K562 (cell line): ENCODE measurements at regions not wholly inside any gene's neighbourhood (a gene's known extent, or its start where the extent isn't known, plus 50 kb on each side); places are given as distances from the start of the nearest gene placed in this dataset.

Experiments
- ATAC-seq: fragments of 200-7000 bp; cut with Tn5 transposase; 3 replicates; pipeline ENCODE4 v1.9.1; 2020; ENCODE audit warnings: moderate library complexity
- BruUV-seq: library from RNA; stranded (reverse); fragments of 400-500 nt; replicated peaks from 2 replicates; lab custom pipeline; 2021; lab: Mats Ljungman, UMichigan
- CTCF ChIA-PET: fragments of 300-600 bp; formaldehyde crosslinking; extraction: SDS; loops from one replicate; lab custom pipeline; 2021; ENCODE audit warnings: low intra/inter-chr PET ratio; lab: Yijun Ruan, JAX
- POLR2A ChIA-PET: fragments of 300-600, 350-650 bp; sonication (Branson Sonifier 250); formaldehyde crosslinking; extraction: SDS; loops from one replicate; lab custom pipeline; 2021; ENCODE audit warnings: antibody characterized with exemption, inconsistent platforms; lab: Yijun Ruan, JAX
- DNase-seq, 4 experiments: peaks; one replicate each; pipeline versions ENCODE4 v3.0.0 to v3.0.0-alpha.2; 2011 to 2018; ENCODE audit warnings: low spot score in 3 of 4, mixed read lengths in 3 of 4; ENCODE audit errors: extremely low read depth in 1 of 4
- FAIRE-seq: peaks from 2 replicates; lab custom pipeline; 2011; peaks lifted over from hg19 to GRCh38; lab: Jason Lieb, UNC
- H2AFZ ChIP-seq: 2 replicates; pipeline ENCODE4 v1.6.0; 2011; ENCODE audit warnings: low read depth, low read length, control low read depth, inconsistent platforms
- H3K27ac ChIP-seq: fragments of 200-600 bp; 3 replicates; pipeline ENCODE4 v1.8.0; 2011; ENCODE audit warnings: low read depth, mild to moderate bottlenecking, control low read depth, inconsistent platforms, low read length, moderate library complexity, mixed read lengths; ENCODE audit errors: extremely low read depth
- H3K27me3 ChIP-seq, 2 experiments: fragments of 300-600 bp in 1 of 2; 2 replicates in 1 of 2; 3 replicates in 1 of 2; pipeline versions ENCODE4 v1.6.0 to v1.8.0; 2011; ENCODE audit warnings: inconsistent platforms in 2 of 2, low read length in 2 of 2, mild to moderate bottlenecking in 1 of 2, mixed read lengths in 1 of 2, moderate library complexity in 1 of 2; ENCODE audit not compliant: control insufficient read depth in 2 of 2, insufficient read depth in 2 of 2
- H3K36me3 ChIP-seq: fragments of 300-600 bp; 3 replicates; pipeline ENCODE4 v1.8.0; 2011; ENCODE audit warnings: mild to moderate bottlenecking, low read length, inconsistent platforms; ENCODE audit not compliant: control insufficient read depth, insufficient read depth
- H3K4me1 ChIP-seq, 2 experiments: fragments of 200-600 bp in 1 of 2; replicated peaks in 1 of 2; 2 replicates in 1 of 2; 3 replicates in 1 of 2; pipeline versions ENCODE4 v1.5.1 to v1.8.0; 2011; ENCODE audit warnings: inconsistent platforms in 2 of 2, low read length in 2 of 2, mild to moderate bottlenecking in 1 of 2, mixed read lengths in 1 of 2, moderate library complexity in 1 of 2; ENCODE audit not compliant: control insufficient read depth in 2 of 2, insufficient read depth in 2 of 2
- H3K4me2 ChIP-seq: 2 replicates; pipeline ENCODE4 v1.6.1; 2011; ENCODE audit warnings: low read length, control low read depth, inconsistent platforms, mixed read lengths; ENCODE audit not compliant: insufficient read depth
- H3K4me3 ChIP-seq: fragments of 200-600 bp; sonication (generic), shearing (Covaris generic); 2 replicates; pipeline ENCODE4 v1.5.1; 2016; ENCODE audit warnings: control low read depth, inconsistent platforms
- H3K79me2 ChIP-seq: fragments of 200-600 bp; 3 replicates; pipeline ENCODE4 v1.8.0; 2011; ENCODE audit warnings: low read length, inconsistent platforms; ENCODE audit not compliant: control insufficient read depth, insufficient read depth
- H3K9ac ChIP-seq, 2 experiments: 2 replicates each; pipeline versions ENCODE4 v1.6.0 to v1.6.1; 2011; ENCODE audit warnings: low read depth in 2 of 2, low read length in 2 of 2, control low read depth in 1 of 2, inconsistent platforms in 1 of 2, mild to moderate bottlenecking in 1 of 2, mixed read lengths in 1 of 2; ENCODE audit not compliant: insufficient read depth in 1 of 2
- H3K9me1 ChIP-seq: one replicate; pipeline ENCODE4 v1.6.0; 2011; ENCODE audit warnings: inconsistent platforms, mild to moderate bottlenecking, low read length, moderate library complexity; ENCODE audit not compliant: control insufficient read depth, insufficient read depth
- H3K9me3 ChIP-seq: replicated peaks from 2 replicates; pipeline ENCODE4 v1.5.1; 2011; ENCODE audit warnings: low read depth, low read length, inconsistent platforms; ENCODE audit not compliant: control insufficient read depth, insufficient read depth
- H4K20me1 ChIP-seq: replicated peaks from 2 replicates; pipeline ENCODE4 v1.6.1; 2011; ENCODE audit warnings: low read length, inconsistent platforms, mixed read lengths; ENCODE audit not compliant: control insufficient read depth, insufficient read depth
- ARID2 ChIP-seq: fragments of 450-650 bp; IDR thresholded peaks from 2 replicates; pipeline ENCODE4 v1.6.1; 2017; ENCODE audit warnings: antibody characterized with exemption, mild to moderate bottlenecking
- BRF2 ChIP-seq: IDR thresholded peaks from 3 replicates; pipeline ENCODE4 v1.6.1; 2011; ENCODE audit warnings: borderline replicate concordance, mild to moderate bottlenecking; ENCODE audit not compliant: insufficient read length, insufficient read depth
- CEBPZ ChIP-seq: fragments of 150-350 bp; IDR thresholded peaks from 2 replicates; pipeline ENCODE4 v1.6.1; 2014; ENCODE audit warnings: low read depth, mild to moderate bottlenecking, low read length, borderline replicate concordance
- DEAF1 ChIP-seq: fragments of 450-650 bp; formaldehyde crosslinking; IDR thresholded peaks from 2 replicates; pipeline ENCODE4 v1.4.0; 2020; ENCODE audit warnings: mild to moderate bottlenecking, moderate library complexity
- GTF2E2 ChIP-seq: fragments of 200-800 bp; sonication (Bioruptor generic); IDR thresholded peaks from 2 replicates; pipeline ENCODE4 v1.6.1; 2016; ENCODE audit warnings: missing genetic modification characterization, missing compliant biosample characterization
- HMGN3 ChIP-seq: IDR thresholded peaks from 2 replicates; pipeline ENCODE4 v1.6.1; 2011; ENCODE audit warnings: borderline replicate concordance, low read depth, mild to moderate bottlenecking, mixed read lengths, low read length; ENCODE audit not compliant: insufficient read length; ENCODE audit errors: extremely low read depth
- KLF10 ChIP-seq: fragments of 250-450 bp; sonication (Bioruptor Pico); IDR thresholded peaks from 2 replicates; pipeline ENCODE4 v1.6.1; 2021; ENCODE audit warnings: matching md5 sums
- MAFG ChIP-seq: fragments of 450-650 bp; conservative IDR thresholded peaks from 2 replicates; pipeline ENCODE4 v1.6.1; 2016; ENCODE audit warnings: missing genetic modification characterization, missing compliant biosample characterization
- MCM3 ChIP-seq: fragments of 450-650 bp; IDR thresholded peaks from 2 replicates; pipeline ENCODE4 v1.6.1; 2016
- NCOA1 ChIP-seq: fragments of 450-650 bp; IDR thresholded peaks from 2 replicates; pipeline ENCODE4 v1.6.1; 2016; ENCODE audit warnings: low read depth
- NFXL1 ChIP-seq: fragments of 450-650 bp; formaldehyde crosslinking; IDR thresholded peaks from 2 replicates; pipeline ENCODE4 v1.4.0; 2021; ENCODE audit warnings: mild to moderate bottlenecking
- SOX6 ChIP-seq: fragments of 450-650 bp; IDR thresholded peaks from 2 replicates; pipeline ENCODE4 v1.6.1; 2014; ENCODE audit warnings: mild to moderate bottlenecking
- SRSF7 ChIP-seq: fragments of 200-400 bp; formaldehyde crosslinking; optimal IDR thresholded peaks from 2 replicates; pipeline ENCODE3; 2017; ENCODE audit warnings: mild to moderate bottlenecking, low read depth, low read length
- TAF7 ChIP-seq: fragments of 450-650 bp; IDR thresholded peaks from 2 replicates; pipeline ENCODE4 v1.6.1; 2016; ENCODE audit warnings: missing genetic modification characterization, missing compliant biosample characterization
- TAF9B ChIP-seq: fragments of 450-650 bp; IDR thresholded peaks from 2 replicates; pipeline ENCODE4 v1.6.1; 2018; ENCODE audit warnings: mild to moderate bottlenecking; ENCODE audit not compliant: partially characterized antibody
- XRCC5 ChIP-seq: fragments of 200-400 bp; formaldehyde crosslinking; IDR thresholded peaks from 2 replicates; pipeline ENCODE4 v1.6.1; 2017; ENCODE audit warnings: low read depth, mild to moderate bottlenecking, low read length
- ZNF584 ChIP-seq: fragments of 200-800 bp; sonication (Bioruptor generic); IDR thresholded peaks from 2 replicates; pipeline ENCODE4 v1.6.1; 2016; ENCODE audit warnings: low read depth, mild to moderate bottlenecking, missing genetic modification characterization, missing compliant biosample characterization
- ZNF707 ChIP-seq: fragments of 250-450 bp; sonication (Bioruptor Pico); conservative IDR thresholded peaks from 2 replicates; pipeline ENCODE4 v1.8.0; 2022; ENCODE audit warnings: inconsistent platforms, mild to moderate bottlenecking, moderate library complexity
- ZNF766 ChIP-seq: fragments of 200-800 bp; sonication (Bioruptor generic); conservative IDR thresholded peaks from 2 replicates; pipeline ENCODE4 v1.6.1; 2016; ENCODE audit warnings: missing genetic modification characterization, missing compliant biosample characterization
- WGBS: fragments of 100-300 bp; shearing (Covaris generic); methylation state at CpG from one replicate; pipeline ENCODE4 v1.1.6; 2016; ENCODE audit warnings: low coverage, mixed read lengths; ENCODE audit not compliant: insufficient coverage; ENCODE audit errors: missing lambda C conversion rate; 5-methylcytosine and 5-hydroxymethylcytosine counted together
- in situ Hi-C: fragments of 300-500 bp; cut with MboI; formaldehyde crosslinking; loops from 4 replicates; pipeline ENCODE4 v1.15.0; 2018; ENCODE audit warnings: inconsistent platforms, mixed read lengths
- intact Hi-C: fragments of 100-400 bp; cut with micrococcal nuclease; formaldehyde crosslinking; loops from 2 replicates; pipeline ENCODE4 v1.14.2; 2022

GRCh38 chr4:33626221-33626620, 2618.1 kb downstream of the ARAP2 start (continued):
- no peak for TF ChIP-seq GTF2E2
- TF ChIP-seq SOX6, result no peak
- no peak for TF ChIP-seq MAFG
- no peak for TF ChIP-seq SRSF7
- no peak for TF ChIP-seq NCOA1
- no peak for TF ChIP-seq MCM3
- TF ChIP-seq XRCC5, result no peak
- no peak for TF ChIP-seq ZNF584 (CRISPR knock-in tag)
- TF ChIP-seq, all 486 proteins: peak for 0

- no peak for FAIRE-seq
- Histone ChIP-seq H3K27me3 (no peaks in the 10 kb centered on the region), H3K27ac (no peak overlapping the region), H3K9me3 (no peaks in the 10 kb centered on the region), H3K79me2 (no peaks in the 10 kb centered on the region), H3K9me1 (no peaks in the 10 kb centered on the region), H3K36me3 (no peaks in the 10 kb centered on the region), H2AFZ (no peak overlapping the region), H3K4me3 (no peak overlapping the region), H3K9ac (no peak overlapping the region), H3K4me1 (no peaks in the 10 kb centered on the region), H3K4me2 (no peak overlapping the region), H4K20me1 (no peaks in the 10 kb centered on the region)
- in situ Hi-C loops, result no loop called here
- CTCF ChIA-PET, result no interaction called here
- DNase-seq, result no peak
- ATAC-seq, result no peak
- POLR2A ChIA-PET, result no interaction called here
- 0% methylated on average over 1 of the region's 1 CpG for WGBS
- intact Hi-C loops, result no loop called here
- no TSS peak for BruUV-seq
- TF ChIP-seq TAF9B (no peak), NFXL1 (no peak), KLF10 (CRISPR knock-in tag) (no peak), DEAF1 (CRISPR knock-in tag) (no peak), HMGN3 (no peak), ARID2 (no peak), BRF2 (no peak), TAF7 (tag) (no peak), ZNF707 (CRISPR knock-in tag) (no peak), CEBPZ (no peak), ZNF766 (no peak)
Observed at GRCh38 chr4:33628296-33628695, 2616.0 kb downstream of the ARAP2 start.
